SK-N-SH (cell line): ENCODE measurements at regions not wholly inside any gene's neighbourhood (a gene's known extent, or its start where the extent isn't known, plus 50 kb on each side); places are given as distances from the start of the nearest gene placed in this dataset.

Experiments used
- CTCF ChIP-seq: fragments of 200-600 bp; sonication (generic); IDR thresholded peaks from 2 replicates; pipeline ENCODE4 v1.6.1; 2017; ENCODE audit warnings: antibody characterized with exemption, mild to moderate bottlenecking, moderate library complexity
- EZH2phosphoT487 ChIP-seq: fragments of 200-600 bp; sonication (generic); IDR thresholded peaks from 2 replicates; pipeline ENCODE4 v1.6.1; 2017; ENCODE audit warnings: low read depth, mixed run types, mild to moderate bottlenecking, antibody characterized with exemption, moderate library complexity, borderline replicate concordance
- FOXM1 ChIP-seq: IDR thresholded peaks from 2 replicates; pipeline ENCODE4 v1.4.0; 2012; ENCODE audit warnings: low read depth, mild to moderate bottlenecking
- GABPA ChIP-seq: IDR thresholded peaks from 2 replicates; pipeline ENCODE4 v1.4.0; 2012; ENCODE audit warnings: low read depth, mild to moderate bottlenecking
- MAX ChIP-seq: IDR thresholded peaks from 2 replicates; pipeline ENCODE4 v1.4.0; 2012; ENCODE audit warnings: low read depth
- TAF1 ChIP-seq: IDR thresholded peaks from 2 replicates; pipeline ENCODE4 v1.6.1; 2012; ENCODE audit warnings: low read depth, mild to moderate bottlenecking, low read length, moderate library complexity, borderline replicate concordance

GRCh38 chr1:200275816-200276453 lies 133.9 kb downstream of the ZNF281 start:
- TF ChIP-seq FOXM1 (no peak), CTCF (no peak), EZH2phosphoT487 (no peak), GABPA (no peak), TAF1 (no peak), MAX (no peak)
